ENCODE measurements at regions not wholly inside any gene's neighbourhood (a gene's known extent, or its start where the extent isn't known, plus 50 kb on each side); places are given as distances from the start of the nearest gene placed in this dataset.

- no peak overlapping the region for H3K4me3 ChIP-seq (IDR thresholded peaks at IDR 0.05; ENCODE audit: insufficient read depth, low read depth, low read length)
- H4K20me1 ChIP-seq (ENCODE audit: insufficient read depth), result no peaks in the 10 kb centered on the region
- H3K27ac ChIP-seq, result no peak overlapping the region
- TF ChIP-seq CTCF (conservative IDR thresholded peaks at IDR 0.05; ENCODE audit: low read depth, low read length), result no peak
- no peaks in the 10 kb centered on the region for H3K27me3 ChIP-seq (ENCODE audit: insufficient read depth, low read depth)
- no peaks in the 10 kb centered on the region for H3K79me2 ChIP-seq (ENCODE audit: insufficient read depth, low read depth)
- no peaks in the 10 kb centered on the region for H3K4me1 ChIP-seq (ENCODE audit: low read depth, poor library complexity, severe bottlenecking)
- no peak overlapping the region for H3K9ac ChIP-seq
- H3K4me2 ChIP-seq, result no peak overlapping the region
- no peak overlapping the region for H2AFZ ChIP-seq (ENCODE audit: low read depth)
- H3K36me3 ChIP-seq (ENCODE audit: insufficient read depth), result no peaks in the 10 kb centered on the region
Observed at GRCh38 chr14:96676166-96676565, 121.0 kb upstream of the VRK1 start.

- no peaks in the 10 kb centered on the region for H3K36me3 ChIP-seq (ENCODE audit: insufficient read depth)
- TF ChIP-seq CTCF (conservative IDR thresholded peaks at IDR 0.05; ENCODE audit: low read depth, low read length), result no peak
- H3K79me2 ChIP-seq (ENCODE audit: insufficient read depth, low read depth), result no peaks in the 10 kb centered on the region
- no peak overlapping the region for H3K4me2 ChIP-seq
- H4K20me1 ChIP-seq (ENCODE audit: insufficient read depth), result no peaks in the 10 kb centered on the region
- no peak overlapping the region for H3K9ac ChIP-seq
- no peaks in the 10 kb centered on the region for H3K4me1 ChIP-seq (ENCODE audit: low read depth, poor library complexity, severe bottlenecking)
- H2AFZ ChIP-seq (ENCODE audit: low read depth), result no peak overlapping the region
- H3K4me3 ChIP-seq (IDR thresholded peaks at IDR 0.05; ENCODE audit: insufficient read depth, low read depth, low read length), result no peak overlapping the region
- no peak overlapping the region for H3K27ac ChIP-seq
- no peaks in the 10 kb centered on the region for H3K27me3 ChIP-seq (ENCODE audit: insufficient read depth, low read depth)
Observed at GRCh38 chr14:96681829-96682228, 115.4 kb upstream of the VRK1 start.

- H3K4me2 ChIP-seq, result no peak overlapping the region
- no peaks in the 10 kb centered on the region for H4K20me1 ChIP-seq (ENCODE audit: insufficient read depth)
- H3K9ac ChIP-seq, result no peak overlapping the region
- H3K4me3 ChIP-seq (IDR thresholded peaks at IDR 0.05; ENCODE audit: insufficient read depth, low read depth, low read length), result no peak overlapping the region
- no peak overlapping the region for H3K27ac ChIP-seq
- H3K4me1 ChIP-seq (ENCODE audit: low read depth, poor library complexity, severe bottlenecking), result no peaks in the 10 kb centered on the region
- no peak overlapping the region for H2AFZ ChIP-seq (ENCODE audit: low read depth)
- no peaks in the 10 kb centered on the region for H3K27me3 ChIP-seq (ENCODE audit: insufficient read depth, low read depth)
- no peaks in the 10 kb centered on the region for H3K79me2 ChIP-seq (ENCODE audit: insufficient read depth, low read depth)
- no peaks in the 10 kb centered on the region for H3K36me3 ChIP-seq (ENCODE audit: insufficient read depth)
- TF ChIP-seq CTCF (conservative IDR thresholded peaks at IDR 0.05; ENCODE audit: low read depth, low read length), result no peak
Observed at GRCh38 chr14:96682401-96682800, 114.8 kb upstream of the VRK1 start.

- Histone ChIP-seq H3K4me1 (ENCODE audit: low read depth, poor library complexity, severe bottlenecking) (no peaks in the 10 kb centered on the region), H4K20me1 (ENCODE audit: insufficient read depth) (no peaks in the 10 kb centered on the region), H3K79me2 (ENCODE audit: insufficient read depth, low read depth) (no peaks in the 10 kb centered on the region), H3K27me3 (ENCODE audit: insufficient read depth, low read depth) (no peaks in the 10 kb centered on the region), H3K4me3 (IDR thresholded peaks at IDR 0.05; ENCODE audit: insufficient read depth, low read depth, low read length) (no peak overlapping the region), H3K27ac (no peak overlapping the region), H3K36me3 (ENCODE audit: insufficient read depth) (no peaks in the 10 kb centered on the region), H3K4me2 (no peak overlapping the region), H3K9ac (no peak overlapping the region), H2AFZ (ENCODE audit: low read depth) (no peak overlapping the region)
- TF ChIP-seq CTCF (conservative IDR thresholded peaks at IDR 0.05; ENCODE audit: low read depth, low read length), result no peak
Observed at GRCh38 chr14:96683562-96684289, 113.5 kb upstream of the VRK1 start.
